SW480 (cell line): ENCODE measurements at regions not wholly inside any gene's neighbourhood (a gene's known extent, or its start where the extent isn't known, plus 50 kb on each side); places are given as distances from the start of the nearest gene placed in this dataset.
"Not testable (repeated sequence)": the region's sequence is repeated elsewhere in the genome, so short reads cannot be mapped to it uniquely, and the experiment has no call there.

Experiments
- DNase-seq: peaks from one replicate; pipeline ENCODE4 v3.0.0-alpha.2; 2016; ENCODE audit warnings: low spot score

DNA sequence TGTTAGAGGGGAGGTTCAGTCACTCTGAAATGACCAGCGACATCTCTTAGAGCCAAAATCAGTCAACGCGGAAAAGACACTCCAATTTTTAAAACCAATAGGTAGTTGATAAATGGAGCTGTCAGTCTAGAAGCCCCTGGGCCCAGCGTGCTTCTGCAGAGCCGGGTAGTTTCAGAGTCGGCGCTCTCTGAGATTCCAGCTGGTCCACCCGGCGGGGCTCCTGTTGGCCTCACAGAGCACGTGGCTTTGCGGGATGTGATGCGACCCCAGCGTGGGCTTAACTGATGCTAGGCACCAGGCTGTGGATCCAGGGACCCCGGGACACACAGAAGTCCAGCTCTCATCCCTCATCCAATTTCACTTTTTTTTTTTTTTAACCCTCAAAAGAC, 245.9 kb downstream of the BCL2L11 start:
- DNase-seq = not testable (repeated sequence)

DNA sequence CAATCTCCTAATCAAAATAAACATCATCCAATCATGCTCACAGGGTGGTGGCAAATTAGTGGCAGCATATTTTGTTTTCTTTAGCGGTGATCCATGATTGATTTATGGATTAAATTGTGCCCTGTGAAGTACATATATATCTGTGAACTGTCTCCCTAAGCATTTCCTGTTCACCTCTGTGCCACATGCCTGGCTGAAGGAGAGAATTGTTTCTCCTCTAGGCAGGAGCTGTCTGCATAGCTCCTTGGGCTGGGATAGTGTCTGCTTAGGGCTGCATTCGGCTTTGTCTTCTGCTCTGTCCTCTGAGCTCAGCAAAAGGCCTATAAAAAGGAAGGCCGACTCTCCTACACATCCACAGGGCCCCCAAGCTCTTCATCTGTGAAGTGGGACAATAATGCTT, 246.4 kb downstream of the BCL2L11 start:
- not testable (repeated sequence) for DNase-seq

DNA sequence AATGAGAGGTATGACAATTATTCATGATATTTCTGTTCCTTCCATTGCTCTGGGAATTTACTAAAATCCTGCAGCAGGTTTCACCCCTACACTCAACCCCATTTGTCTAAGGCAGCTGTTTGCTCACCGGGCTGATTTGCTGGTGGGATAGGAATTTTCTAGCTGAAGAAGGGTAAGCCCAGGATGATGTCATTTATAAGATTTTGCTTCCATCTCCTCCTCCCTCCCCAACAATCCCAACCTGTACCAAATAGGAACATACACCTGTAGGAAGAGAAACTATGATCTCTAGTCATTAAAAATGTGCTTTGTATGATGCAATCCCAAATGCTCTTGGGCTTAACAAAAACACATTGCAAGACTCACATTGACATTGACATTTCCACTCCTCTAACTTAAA, 247.2 kb downstream of the BCL2L11 start:
- DNase-seq = not testable (repeated sequence)

DNA sequence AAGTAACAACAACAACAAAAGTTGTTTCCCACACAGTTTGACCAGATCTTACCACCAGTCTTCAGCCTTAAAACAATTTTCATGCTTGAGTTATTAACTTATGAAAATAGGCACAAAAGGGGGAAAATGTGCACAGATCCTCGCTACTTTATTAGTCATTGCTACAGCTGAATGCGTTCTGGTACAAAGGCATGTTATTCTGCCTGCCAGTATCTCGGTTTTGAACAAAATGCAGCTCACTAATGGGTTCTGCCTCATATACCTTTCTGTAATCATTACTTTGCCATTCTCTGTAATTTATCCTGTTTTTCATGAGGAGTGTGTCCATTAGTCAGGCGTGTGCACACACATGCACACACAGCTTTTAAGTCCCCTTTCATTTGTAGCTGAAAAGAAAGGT, 247.6 kb downstream of the BCL2L11 start:
- DNase-seq = not testable (repeated sequence)

DNA sequence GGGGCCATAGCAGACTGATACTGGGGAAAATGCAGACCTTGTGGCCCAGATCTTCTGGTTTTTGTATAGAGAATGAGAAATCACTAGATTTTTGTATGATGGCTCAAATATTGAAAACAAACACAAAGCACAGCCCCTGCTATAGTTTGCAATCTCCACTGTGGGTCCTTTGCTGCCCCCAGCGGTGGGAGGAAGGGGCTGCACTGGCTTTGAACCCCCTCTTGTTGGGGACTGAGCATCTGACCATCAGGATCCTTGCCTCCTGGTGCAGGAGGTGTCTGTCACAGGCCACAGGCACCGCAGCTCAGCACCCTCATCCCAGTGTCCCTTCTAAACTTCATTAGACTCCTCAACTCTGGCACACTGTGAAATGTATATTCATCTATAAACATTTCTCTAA, 252.3 kb downstream of the BCL2L11 start:
- not testable (repeated sequence) for DNase-seq

DNA sequence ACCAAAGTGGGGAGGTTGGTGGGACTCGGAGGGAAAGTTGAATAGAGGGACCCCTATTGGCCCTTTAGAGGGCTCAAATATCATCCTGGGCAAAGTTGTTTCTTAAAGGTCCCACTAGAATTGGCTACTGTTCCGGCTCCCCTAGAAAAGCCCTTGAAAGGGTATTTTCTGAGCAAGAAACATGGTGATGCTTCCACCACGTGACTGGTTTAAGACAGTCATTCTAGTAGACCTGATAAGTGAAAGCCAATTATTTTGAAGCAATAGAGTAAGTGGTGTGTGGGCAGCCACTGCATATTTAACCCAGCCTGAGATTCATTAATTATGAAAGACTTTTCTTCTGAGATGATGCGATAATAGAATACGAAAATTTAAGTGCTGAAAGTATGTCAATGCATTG, 253.3 kb downstream of the BCL2L11 start:
- DNase-seq = not testable (repeated sequence)

DNA sequence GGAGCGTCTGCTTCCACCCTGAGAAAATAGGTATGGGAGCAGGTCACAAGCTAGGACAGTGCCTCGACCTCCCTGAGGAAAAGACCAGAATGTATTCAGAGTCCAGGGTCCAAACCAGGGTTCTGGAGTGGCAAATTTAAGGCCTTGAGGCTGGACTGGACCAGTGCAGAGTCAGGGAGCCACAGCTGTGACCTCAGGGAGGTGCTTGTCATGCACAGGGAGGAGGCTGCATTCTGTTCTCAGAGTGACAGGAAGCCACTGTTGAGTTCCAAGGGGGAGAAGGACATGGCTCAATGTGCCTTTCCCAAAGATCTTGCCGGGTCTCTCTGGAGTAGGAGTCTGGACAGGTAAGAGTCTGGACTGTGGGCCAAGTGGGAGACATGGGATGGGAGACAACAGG, 254.0 kb downstream of the BCL2L11 start:
- DNase-seq = not testable (repeated sequence)

DNA sequence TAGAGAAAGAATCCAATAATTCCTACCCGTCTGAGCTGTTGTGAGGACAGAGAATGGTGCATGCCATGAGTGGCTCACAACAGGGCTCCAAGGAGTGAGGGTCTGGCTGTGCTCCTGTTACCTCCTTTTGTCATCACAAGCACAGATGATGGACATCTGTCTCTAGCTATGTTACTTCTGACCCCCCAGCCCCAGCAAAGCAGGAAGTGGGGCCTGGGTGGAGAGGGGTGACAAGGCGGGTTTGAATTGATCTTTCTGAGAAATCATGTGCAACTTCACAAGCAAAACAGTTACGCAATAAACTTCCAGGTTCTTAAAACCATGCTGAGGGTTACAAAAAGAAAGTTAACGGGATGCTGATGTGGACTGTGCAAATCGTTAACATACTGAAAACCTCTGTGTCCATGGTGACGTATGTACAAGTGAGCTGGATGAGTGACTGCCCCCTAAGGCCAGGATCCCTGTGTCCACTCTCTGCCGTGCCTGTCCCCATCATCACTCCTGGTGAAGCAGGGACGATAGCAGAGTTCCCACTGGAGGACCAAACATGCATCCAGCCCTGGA, 254.7 kb downstream of the BCL2L11 start:
- not testable (repeated sequence) for DNase-seq

DNA sequence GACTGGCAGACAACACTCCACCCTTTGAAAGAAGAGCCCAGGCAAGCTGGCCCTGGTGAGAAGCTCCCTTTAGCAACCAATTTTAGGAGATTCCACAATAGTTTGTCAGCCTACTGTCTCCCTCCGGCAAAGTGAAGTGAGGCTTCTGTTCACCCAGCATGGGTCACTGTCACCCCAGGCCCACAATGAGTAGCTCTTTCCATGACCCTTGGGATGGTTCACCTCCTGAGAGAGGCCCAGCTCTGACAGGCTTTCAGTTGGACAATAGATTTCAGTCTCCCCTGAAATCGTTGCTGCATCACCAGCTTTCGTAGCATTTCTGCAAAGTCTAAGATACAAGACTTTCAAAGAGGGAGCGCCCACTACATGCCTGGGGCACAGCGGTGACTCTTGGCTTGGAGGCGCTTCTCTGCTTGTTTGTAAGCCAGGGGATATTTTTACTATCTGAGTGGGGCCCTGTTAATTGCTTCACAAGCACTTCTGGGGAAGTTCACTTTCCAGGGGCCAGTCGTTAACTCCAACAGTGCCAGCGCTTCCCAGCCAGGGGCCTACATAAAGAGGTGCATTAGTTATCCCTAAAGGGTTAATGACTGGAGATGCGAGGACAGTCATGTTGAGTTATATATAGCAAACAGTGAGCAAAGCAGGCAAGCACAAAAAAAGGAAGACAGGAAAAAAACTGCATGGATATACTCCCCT, 255.7 kb downstream of the BCL2L11 start:
- not testable (repeated sequence) for DNase-seq

DNA sequence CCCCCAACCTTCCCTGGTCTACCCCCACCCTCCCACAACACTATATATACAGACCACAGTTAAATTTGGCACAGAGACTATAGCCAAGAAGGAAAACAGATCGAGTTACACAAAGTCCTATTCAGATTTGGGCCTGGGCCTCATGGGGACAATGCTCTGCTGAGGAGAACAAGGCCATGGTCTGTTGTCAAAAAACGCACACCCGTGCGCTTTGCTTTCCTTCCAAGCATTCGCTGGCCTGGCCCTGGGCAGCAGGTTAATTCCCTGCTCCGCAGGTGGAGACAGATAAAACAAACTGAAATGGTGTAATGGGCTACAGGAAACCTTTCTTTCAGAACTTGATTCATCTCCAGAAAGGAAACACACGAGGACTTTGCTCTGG, 256.2 kb downstream of the BCL2L11 start:
- not testable (repeated sequence) for DNase-seq

DNA sequence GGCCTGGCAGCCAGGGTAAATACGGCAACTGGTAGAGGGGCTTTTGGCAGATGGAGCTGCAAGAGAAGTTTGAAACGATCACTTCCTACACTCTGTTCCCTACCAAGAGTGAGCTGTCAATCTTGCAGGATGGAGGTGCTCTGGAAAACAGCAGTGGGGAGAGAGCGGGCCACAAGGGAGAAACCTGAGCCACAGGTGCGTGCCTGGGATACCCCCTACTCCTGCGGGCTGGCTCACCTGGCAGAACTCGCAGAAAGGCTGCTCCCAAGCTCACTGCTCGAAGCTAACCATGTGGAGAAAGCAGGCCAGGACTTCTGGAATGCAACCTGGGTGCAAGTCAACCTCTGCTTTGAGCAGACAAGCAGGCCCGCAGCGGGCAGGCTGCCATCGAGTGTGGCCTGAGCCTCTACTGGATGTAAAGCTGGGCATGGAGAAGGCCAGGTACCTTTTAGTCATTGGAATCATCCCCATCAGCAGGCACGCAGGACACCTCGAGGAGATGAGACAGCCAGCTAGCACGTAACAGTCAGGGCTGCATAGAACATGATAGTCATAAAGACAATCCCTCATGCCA, 256.8 kb downstream of the BCL2L11 start:
- not testable (repeated sequence) for DNase-seq

DNA sequence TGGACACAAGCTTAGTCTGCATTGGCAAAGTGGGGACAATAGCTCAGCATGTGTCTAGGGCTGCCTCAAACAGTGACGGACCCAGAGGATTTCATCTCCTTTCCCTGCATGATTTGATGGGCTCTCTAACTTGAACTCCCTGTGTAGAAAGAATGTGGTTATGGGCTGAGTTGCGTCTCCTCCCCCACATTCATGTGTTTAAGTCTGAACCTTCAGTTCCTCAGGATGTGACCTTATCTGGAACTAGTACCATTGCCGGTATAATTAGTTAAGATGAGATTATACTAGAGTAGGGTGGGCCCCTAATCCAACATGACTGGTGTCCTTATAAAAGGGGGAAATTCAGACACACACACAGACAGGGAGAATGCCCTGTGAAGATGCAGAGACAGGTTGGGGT, 257.6 kb downstream of the BCL2L11 start:
- not testable (repeated sequence) for DNase-seq

DNA sequence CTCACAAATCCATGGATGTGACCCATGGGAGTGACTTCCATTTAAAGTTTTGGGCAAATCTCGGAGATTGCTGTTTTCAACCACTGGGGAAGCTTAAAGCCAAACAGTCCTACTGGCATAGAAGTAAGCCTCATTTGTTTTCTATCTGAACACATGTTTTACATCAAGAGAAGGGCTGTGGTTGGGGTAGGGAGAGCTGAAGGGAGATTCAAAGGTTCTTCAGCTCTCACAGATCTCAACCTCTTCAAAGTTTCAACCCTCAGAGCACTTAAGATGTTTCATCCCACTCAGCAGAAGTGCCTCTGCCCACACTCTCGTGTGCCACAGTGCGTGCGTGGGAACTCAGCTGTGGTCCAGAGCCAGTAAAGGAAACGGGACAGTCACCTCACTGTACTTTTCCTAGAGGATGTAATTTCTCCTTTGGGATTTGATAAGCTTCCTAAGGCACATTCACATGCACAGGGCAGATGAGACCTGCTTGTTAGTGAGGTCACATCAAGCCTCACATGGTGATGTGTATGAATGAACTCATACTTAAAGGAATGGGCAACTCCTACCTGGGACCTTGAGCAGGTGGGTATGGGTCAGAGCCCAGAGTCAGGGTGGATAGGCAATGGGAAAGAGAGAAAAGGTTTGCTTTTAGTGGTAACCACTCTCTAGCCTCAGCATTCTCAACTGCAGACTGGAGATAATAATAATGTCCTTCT, 260.2 kb downstream of the BCL2L11 start:
- DNase-seq = not testable (repeated sequence)

DNA sequence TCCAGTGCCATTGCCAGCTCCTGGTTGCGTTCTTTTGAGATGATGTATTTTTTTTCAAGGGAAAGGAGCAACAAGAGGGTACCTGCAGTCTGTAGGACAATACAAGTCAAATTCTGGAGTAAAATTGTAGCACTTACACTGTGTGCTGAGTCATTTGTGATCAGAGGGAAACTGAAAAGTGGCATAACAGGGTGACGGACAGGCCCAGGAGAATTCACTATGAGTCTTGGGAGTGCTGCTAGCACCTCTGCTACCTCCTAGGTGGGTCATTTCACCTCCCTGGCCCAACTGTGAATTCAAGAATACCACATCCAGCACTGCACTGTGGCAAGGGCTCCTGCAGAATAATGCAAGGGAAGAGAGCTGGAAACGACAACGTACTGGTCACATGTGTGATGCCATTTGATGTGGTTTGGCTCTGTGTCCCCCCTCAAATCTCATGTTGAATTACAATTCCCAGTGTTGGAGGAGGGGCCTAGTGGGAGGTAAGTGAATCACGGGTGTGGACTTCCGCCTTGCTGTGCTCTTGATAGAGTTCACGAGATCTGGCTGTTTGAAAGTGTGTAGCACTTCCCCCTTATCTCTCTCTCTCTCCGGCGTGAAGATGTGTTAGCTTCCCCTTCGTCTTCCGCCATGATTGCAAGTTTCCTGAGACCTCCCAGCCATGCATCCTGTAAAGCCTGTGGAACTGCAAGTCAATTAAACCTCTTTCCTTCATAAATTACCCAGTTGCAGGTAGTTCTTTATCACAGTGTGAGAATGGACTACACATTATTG, 261.0 kb downstream of the BCL2L11 start:
- not testable (repeated sequence) for DNase-seq

DNA sequence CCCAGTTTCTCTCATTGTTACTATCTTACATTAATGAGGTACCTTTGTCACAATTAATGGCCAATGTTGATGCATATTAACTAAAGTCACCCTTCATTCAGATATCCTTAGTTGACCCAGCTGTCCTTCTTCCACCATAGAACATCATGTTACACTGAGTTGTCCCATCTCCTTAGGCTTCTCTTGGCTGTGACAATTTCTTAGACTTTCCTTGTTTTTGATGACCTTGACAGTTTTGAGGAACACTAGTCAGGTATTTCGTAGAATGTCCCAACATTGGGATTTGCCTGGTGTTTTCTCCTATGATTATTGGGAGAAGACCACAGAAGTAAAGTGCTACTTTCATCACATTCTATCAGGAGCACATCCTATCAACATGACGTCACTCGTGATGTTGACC, 261.8 kb downstream of the BCL2L11 start:
- DNase-seq = not testable (repeated sequence)

DNA sequence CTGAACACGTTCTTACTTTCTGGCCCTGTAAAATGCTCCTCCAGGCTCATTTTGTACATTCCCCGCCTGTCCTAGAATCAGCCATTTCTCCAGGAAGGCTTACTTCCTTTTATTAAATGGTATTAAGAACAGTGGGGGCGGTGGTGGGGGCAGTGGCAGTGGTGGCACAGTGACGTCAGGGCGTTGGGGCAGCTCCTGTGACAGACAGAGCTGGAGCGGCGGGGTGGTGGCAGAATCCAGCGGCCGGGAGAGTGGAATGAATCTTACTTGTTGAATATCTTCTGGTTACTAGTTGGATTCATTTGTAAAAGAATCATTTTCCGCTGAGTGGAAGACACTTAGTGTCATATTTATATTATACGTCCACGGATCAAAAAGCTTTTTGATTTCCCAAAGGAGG, 262.6 kb downstream of the BCL2L11 start:
- DNase-seq = not testable (repeated sequence)

DNA sequence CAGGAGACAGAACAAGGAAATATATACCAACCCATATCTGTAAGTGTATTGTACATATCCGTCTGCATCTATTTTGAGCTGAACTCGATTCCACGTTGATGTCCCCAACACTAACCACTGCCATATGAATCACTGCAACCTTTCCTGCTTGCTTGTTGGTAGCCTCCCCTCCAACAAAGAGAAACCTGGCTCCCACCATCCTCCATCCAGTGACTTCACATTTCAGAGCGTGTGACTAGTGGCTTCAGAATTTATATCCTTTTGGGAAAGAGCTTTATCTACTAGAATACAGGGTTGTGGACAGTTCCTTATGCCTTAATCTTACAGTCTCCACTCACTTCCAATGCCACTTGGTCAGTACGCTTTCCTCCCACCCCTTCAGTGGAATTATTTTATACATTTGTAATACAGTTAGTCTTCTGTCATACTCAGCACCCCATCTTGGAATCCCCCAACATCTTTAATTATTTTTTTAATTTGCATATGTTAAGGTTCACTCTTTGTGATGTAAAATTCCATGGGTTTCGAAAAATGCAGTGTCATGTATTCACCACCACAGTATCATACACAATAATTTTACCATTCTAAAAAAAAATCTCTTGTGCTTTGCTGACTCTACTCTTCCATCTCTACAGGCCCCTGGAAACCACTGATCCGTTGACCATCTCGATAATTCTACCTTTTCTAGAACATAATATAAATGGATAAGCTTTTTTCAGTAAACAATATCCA, 264.7 kb downstream of the BCL2L11 start:
- DNase-seq = not testable (repeated sequence)

DNA sequence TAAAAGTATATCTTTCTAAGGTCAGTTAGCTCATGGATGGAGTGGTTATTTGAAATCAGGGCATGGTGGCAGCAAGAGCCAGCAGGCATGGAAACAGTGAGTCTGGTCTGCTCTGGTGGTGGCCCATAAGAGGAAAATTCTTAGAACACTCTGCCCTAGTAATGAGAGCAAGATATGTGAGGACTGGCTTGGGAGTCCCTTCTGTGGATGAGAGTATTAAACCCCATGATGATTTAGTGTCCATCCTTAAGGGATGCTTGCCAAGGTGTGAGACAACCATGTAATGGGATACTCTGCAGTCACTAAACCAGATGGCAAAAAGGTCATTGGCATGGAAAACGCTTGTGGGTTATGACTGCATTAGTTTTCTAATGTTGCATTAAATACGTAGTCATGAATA, 269.9 kb downstream of the BCL2L11 start:
- DNase-seq = not testable (repeated sequence)

DNA sequence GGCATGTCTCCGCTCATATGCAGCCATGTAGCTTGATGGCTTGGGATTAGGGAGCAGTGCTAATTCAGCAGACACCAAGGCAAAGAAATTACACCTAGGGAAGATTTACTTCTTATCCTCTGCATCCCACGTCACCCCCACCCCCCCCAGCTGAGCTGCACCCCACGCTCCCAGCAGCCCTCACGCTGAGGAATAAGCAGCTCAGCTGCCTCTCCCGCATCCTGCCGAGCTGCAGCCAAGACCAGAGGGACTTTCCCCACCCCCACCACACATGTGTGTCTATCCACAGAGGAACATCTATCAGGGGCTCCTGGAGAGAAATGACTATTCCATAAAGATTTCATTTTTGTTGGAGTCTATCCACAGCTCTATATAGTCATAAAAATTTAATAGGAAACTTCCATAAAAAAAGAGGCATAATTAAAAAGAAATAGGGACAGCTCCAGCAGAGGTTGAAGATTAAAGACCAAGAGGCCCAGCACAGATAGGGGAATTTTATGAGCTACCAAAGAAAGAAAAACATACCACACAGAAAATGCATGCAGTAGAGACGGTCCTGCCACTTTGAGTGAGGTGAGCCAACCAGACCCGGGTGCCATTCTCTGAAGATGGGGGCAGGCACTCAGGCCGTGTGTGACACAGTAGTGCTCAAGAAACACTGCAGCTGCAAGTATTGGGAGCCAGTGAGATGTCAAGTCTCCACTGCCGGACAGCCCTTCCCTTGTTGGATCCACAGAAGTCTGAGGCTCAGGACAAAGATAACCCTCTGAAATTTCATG, 274.8 kb downstream of the BCL2L11 start:
- DNase-seq = not testable (repeated sequence)

DNA sequence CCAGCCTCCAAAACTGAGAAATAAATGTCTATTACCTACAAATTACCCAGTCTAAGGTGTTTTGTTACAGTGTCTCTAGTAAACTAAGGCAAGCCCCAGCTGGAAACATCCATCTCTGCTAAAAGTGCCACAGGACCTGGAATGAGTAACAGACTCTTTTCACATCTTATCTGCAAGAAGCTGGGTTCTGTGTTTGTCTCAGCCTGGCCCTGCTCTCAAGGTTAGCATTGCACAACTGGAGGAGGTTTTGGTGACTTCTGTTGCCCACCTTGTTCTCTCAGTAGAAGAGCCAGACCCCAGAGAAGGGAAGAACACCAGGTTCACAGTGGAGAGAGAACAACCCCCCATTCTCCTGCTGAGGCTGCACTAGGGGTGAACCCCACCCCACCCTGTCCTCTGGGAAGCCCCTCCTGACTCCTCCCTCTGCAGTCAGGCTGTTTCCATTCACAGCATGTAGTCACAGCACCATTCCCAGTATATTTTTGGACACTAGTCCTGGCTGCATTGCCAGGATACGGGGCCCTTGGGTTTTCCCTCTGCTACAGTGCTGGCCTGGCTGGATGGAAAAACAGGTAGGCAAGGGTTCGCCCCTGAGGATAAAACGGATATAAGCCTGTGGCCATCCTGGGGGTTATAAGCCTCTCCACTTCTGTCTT, 280.0 kb downstream of the BCL2L11 start:
- not testable (repeated sequence) for DNase-seq
